ENCODE measurements at regions not wholly inside any gene's neighbourhood (a gene's known extent, or its start where the extent isn't known, plus 50 kb on each side); places are given as distances from the start of the nearest gene placed in this dataset.

DNA sequence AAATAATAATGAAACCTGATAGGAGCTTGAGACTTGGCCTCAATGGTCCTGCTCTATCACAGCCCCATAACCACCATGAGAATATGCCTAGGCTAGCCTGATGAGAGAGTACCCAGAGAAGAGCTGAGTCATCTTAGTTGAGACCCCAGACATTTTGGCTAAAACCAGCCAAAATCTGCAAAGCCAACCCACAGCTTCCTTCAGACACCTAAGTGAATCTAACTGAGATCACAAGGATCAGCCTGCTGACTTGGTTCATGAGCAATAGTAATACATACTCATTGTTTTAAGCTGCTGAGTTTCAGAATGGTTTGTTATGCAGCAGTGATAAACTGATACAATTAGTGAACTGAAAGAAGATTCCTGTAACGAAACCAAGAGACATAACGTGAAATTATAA is 473.7 kb upstream of the PTGER4 start:
- TF ChIP-seq SP1 (IDR thresholded peaks at IDR 0.05) (no peak), TARDBP (IDR thresholded peaks at IDR 0.05) (no peak), FOXK2 (IDR thresholded peaks at IDR 0.05) (no peak), ELF4 (IDR thresholded peaks at IDR 0.05) (no peak), FOXM1 (IDR thresholded peaks at IDR 0.05; ENCODE audit: borderline replicate concordance) (no peak), BHLHE40 (IDR thresholded peaks at IDR 0.05; ENCODE audit: borderline replicate concordance) (no peak), FOXA1 (IDR thresholded peaks at IDR 0.05) (no peak), HDGF (IDR thresholded peaks at IDR 0.05; ENCODE audit: borderline replicate concordance) (no peak), SUZ12 (IDR thresholded peaks at IDR 0.05) (no peak), ZNF384 (IDR thresholded peaks at IDR 0.05) (no peak), ARNT (IDR thresholded peaks at IDR 0.05) (no peak), LEF1 (IDR thresholded peaks at IDR 0.05; ENCODE audit: borderline replicate concordance) (no peak)
- TF ChIP-seq, protein P1, sequence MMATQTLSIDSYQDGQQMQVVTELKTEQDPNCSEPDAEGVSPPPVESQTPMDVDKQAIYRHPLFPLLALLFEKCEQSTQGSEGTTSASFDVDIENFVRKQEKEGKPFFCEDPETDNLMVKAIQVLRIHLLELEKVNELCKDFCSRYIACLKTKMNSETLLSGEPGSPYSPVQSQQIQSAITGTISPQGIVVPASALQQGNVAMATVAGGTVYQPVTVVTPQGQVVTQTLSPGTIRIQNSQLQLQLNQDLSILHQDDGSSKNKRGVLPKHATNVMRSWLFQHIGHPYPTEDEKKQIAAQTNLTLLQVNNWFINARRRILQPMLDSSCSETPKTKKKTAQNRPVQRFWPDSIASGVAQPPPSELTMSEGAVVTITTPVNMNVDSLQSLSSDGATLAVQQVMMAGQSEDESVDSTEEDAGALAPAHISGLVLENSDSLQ (IDR thresholded peaks at IDR 0.05) = no peak
